ENCODE measurements at regions not wholly inside any gene's neighbourhood (a gene's known extent, or its start where the extent isn't known, plus 50 kb on each side); places are given as distances from the start of the nearest gene placed in this dataset.

- no peak overlapping the region for H3K9ac ChIP-seq (ENCODE audit: low read length)
- H3K27me3 ChIP-seq (replicated peaks in 1 of 4; ENCODE audit: control extremely low read depth in 1 of 4, control insufficient read depth in 3 of 4, insufficient read depth in 4 of 4, low read length in 3 of 4), result no peaks in the 10 kb centered on the region
- no peaks in the 10 kb centered on the region for H3K79me2 ChIP-seq (ENCODE audit: control insufficient read depth, insufficient read depth, low read length)
- Mint-ChIP-seq H3K4me3 (no peak overlapping the region), H3K9me3 (ENCODE audit: insufficient read depth) (no peaks in the 10 kb centered on the region), H3K27me3 (peaks cover 16% of the 10 kb centered on the region), H3K27ac (no peak overlapping the region), H3K4me1 (no peaks in the 10 kb centered on the region)
- ATAC-seq (ENCODE audit: low read depth) (no peak), DNase-seq (no peak)
- H3K4me3 ChIP-seq (ENCODE audit: control extremely low read depth in 1 of 5, extremely low read depth in 1 of 5, insufficient read depth in 1 of 5, low read depth in 2 of 5, low read length in 4 of 5), result no peak overlapping the region
- CTCF ChIA-PET, result interaction anchor here (0.8 to 3.2 kb wide), 8 partner anchors 7 to 374 kb away, joined by 3 to 26 read pairs (median 6); no protein-coding TSS in a partner anchor
- no peaks in the 10 kb centered on the region for H3K4me1 ChIP-seq (ENCODE audit: control insufficient read depth in 2 of 2, insufficient read depth in 2 of 2, low read length in 2 of 2)
- intact Hi-C loops (cut with micrococcal nuclease), result no loop called here
- H4K20me1 ChIP-seq (ENCODE audit: control insufficient read depth, insufficient read depth, low read length, poor library complexity, severe bottlenecking), result no peaks in the 10 kb centered on the region
- TF ChIP-seq EZH2 (IDR thresholded peaks at IDR 0.05; ENCODE audit: borderline replicate concordance, insufficient read depth, low read depth, low read length, poor library complexity, severe bottlenecking) (no peak), CTCF (IDR thresholded peaks at IDR 0.05) (no peak)
- no peaks in the 10 kb centered on the region for H3K9me3 ChIP-seq (ENCODE audit: control extremely low read depth in 1 of 3, control insufficient read depth in 2 of 3, insufficient read depth in 1 of 3, low read length in 2 of 3)
- H2AFZ ChIP-seq (ENCODE audit: insufficient read depth, low read depth, low read length, poor library complexity, severe bottlenecking), result no peak overlapping the region
- H3K36me3 ChIP-seq (replicated peaks in 1 of 2; ENCODE audit: control extremely low read depth in 1 of 2, control insufficient read depth in 1 of 2, extremely low read depth in 1 of 2, insufficient read depth in 2 of 2, low read length in 1 of 2), result no peaks in the 10 kb centered on the region
- POLR2A ChIA-PET, result no interaction called here
- no CpG with 5 or more reads among the region's 2 CpGs for WGBS (ENCODE audit: insufficient coverage)
- no peak overlapping the region for H3K27ac ChIP-seq (ENCODE audit: low read length in 2 of 2)
- H3K4me2 ChIP-seq (replicated peaks; ENCODE audit: low read depth, low read length, poor library complexity, severe bottlenecking), result no peak overlapping the region
These were observed 52.7 kb upstream of the DCD start for GRCh38 chr12:54700849-54701248.

DNA sequence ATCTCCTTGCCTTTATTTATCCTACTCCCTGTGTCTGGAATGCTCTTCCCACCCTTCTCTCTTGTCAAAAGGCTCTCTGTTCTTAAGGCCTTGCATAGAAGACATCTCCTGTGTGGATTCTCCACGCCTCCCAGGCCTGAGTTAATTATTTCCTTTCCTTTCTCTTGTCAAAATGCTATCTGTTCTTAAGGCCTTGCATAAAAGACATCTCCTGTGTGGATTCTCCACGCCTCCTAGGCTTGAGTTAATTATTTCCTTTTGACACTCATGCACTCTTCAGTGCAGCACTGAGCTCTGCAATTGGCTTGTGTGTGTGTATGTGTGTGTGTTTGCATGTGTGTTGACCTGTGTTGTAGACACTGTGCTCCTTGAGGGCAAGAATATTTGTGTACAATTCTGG lies 52.1 kb upstream of the DCD start:
- H3K79me2 ChIP-seq (ENCODE audit: control insufficient read depth, insufficient read depth, low read length), result no peaks in the 10 kb centered on the region
- no peak overlapping the region for H3K4me2 ChIP-seq (replicated peaks; ENCODE audit: low read depth, low read length, poor library complexity, severe bottlenecking)
- no peaks in the 10 kb centered on the region for H4K20me1 ChIP-seq (ENCODE audit: control insufficient read depth, insufficient read depth, low read length, poor library complexity, severe bottlenecking)
- no peaks in the 10 kb centered on the region for H3K4me1 Mint-ChIP-seq
- H3K4me1 ChIP-seq (ENCODE audit: control insufficient read depth in 2 of 2, insufficient read depth in 2 of 2, low read length in 2 of 2), result no peaks in the 10 kb centered on the region
- intact Hi-C loops (cut with micrococcal nuclease), result no loop called here
- no peak overlapping the region for H3K4me3 Mint-ChIP-seq
- no peak overlapping the region for H2AFZ ChIP-seq (ENCODE audit: insufficient read depth, low read depth, low read length, poor library complexity, severe bottlenecking)
- CTCF ChIA-PET, result interaction anchor here (0.8 to 3.2 kb wide), 3 partner anchors 50 to 371 kb away, joined by 3 to 26 read pairs (median 3); no protein-coding TSS in a partner anchor
- H3K4me3 ChIP-seq (ENCODE audit: control extremely low read depth in 1 of 5, extremely low read depth in 1 of 5, insufficient read depth in 1 of 5, low read depth in 2 of 5, low read length in 4 of 5), result no peak overlapping the region
- no peak for TF ChIP-seq EZH2 (IDR thresholded peaks at IDR 0.05; ENCODE audit: borderline replicate concordance, insufficient read depth, low read depth, low read length, poor library complexity, severe bottlenecking)
- no peak for TF ChIP-seq CTCF (IDR thresholded peaks at IDR 0.05)
- DNase-seq, result no peak
- ATAC-seq (ENCODE audit: low read depth), result no peak
- POLR2A ChIA-PET, result no interaction called here
- H3K27ac Mint-ChIP-seq, result no peak overlapping the region
- no peaks in the 10 kb centered on the region for H3K27me3 ChIP-seq (replicated peaks in 1 of 4; ENCODE audit: control extremely low read depth in 1 of 4, control insufficient read depth in 3 of 4, insufficient read depth in 4 of 4, low read length in 3 of 4)
- no peak overlapping the region for H3K9ac ChIP-seq (ENCODE audit: low read length)
- H3K27ac ChIP-seq (ENCODE audit: low read length in 2 of 2), result no peak overlapping the region
- WGBS (ENCODE audit: insufficient coverage), result 48% methylated on average over 2 of the region's 2 CpGs
- no peaks in the 10 kb centered on the region for H3K9me3 ChIP-seq (ENCODE audit: control extremely low read depth in 1 of 3, control insufficient read depth in 2 of 3, insufficient read depth in 1 of 3, low read length in 2 of 3)
- H3K9me3 Mint-ChIP-seq (ENCODE audit: insufficient read depth), result no peaks in the 10 kb centered on the region
- no peaks in the 10 kb centered on the region for H3K36me3 ChIP-seq (replicated peaks in 1 of 2; ENCODE audit: control extremely low read depth in 1 of 2, control insufficient read depth in 1 of 2, extremely low read depth in 1 of 2, insufficient read depth in 2 of 2, low read length in 1 of 2)
- H3K27me3 Mint-ChIP-seq, result peaks cover 12% of the 10 kb centered on the region
